Right lobe of liver (tissue), 6 donors: ENCODE measurements at regions not wholly inside any gene's neighbourhood (a gene's known extent, or its start where the extent isn't known, plus 50 kb on each side); places are given as distances from the start of the nearest gene placed in this dataset.
A peak's percentile ranks its signal among the peaks of the same experiment; 100 is the strongest.

Source experiments
- ATAC-seq, 4 donors: fragments of 200-7000 bp; cut with Tn5 transposase; one replicate each; pipeline ENCODE4 v1.9.1; 2020; ENCODE audit warnings: mild to moderate bottlenecking in 4 of 4, moderate library complexity in 4 of 4
- DNase-seq, 3 donors: peaks; one replicate each; pipeline ENCODE4 v3.0.0-alpha.2; 2020
- H3K27ac ChIP-seq, 3 donors: fragments of 200-600 bp; one replicate each; pipeline ENCODE4 v1.8.0; 2022
- H3K27me3 ChIP-seq, 2 donors: fragments of 200-600 bp; one replicate each; pipeline ENCODE4 v1.8.0; 2022
- H3K36me3 ChIP-seq, 4 donors: fragments of 200-600 bp; sonication (generic) in 1 of 4; one replicate each; pipeline versions ENCODE4 v1.5.1 to v1.8.0; 2017 to 2022; ENCODE audit warnings: control low read depth in 1 of 4
- H3K4me1 ChIP-seq, 4 donors: fragments of 200-600 bp; sonication (generic) in 1 of 4; one replicate each; pipeline versions ENCODE4 v1.5.1 to v1.8.0; 2017 to 2022; ENCODE audit warnings: control low read depth in 1 of 4
- H3K4me3 ChIP-seq, 3 donors: fragments of 200-600 bp; one replicate each; pipeline ENCODE4 v1.8.0; 2022
- H3K9me3 ChIP-seq, 4 donors: fragments of 200-600 bp; sonication (generic) in 1 of 4; one replicate each; pipeline versions ENCODE4 v1.5.1 to v1.8.0; 2017 to 2022; ENCODE audit warnings: control low read depth in 1 of 4
- CTCF ChIP-seq, 4 donors: fragments of 200-600 bp in 3 of 4; fragments of 450-650 bp in 1 of 4; IDR thresholded peaks; one replicate each; pipeline versions ENCODE4 v1.5.1 to v1.8.0; 2016 to 2022; ENCODE audit warnings: antibody characterized with exemption in 4 of 4, mild to moderate bottlenecking in 2 of 4
- POLR2A ChIP-seq: fragments of 450-650 bp; IDR thresholded peaks from one replicate; pipeline ENCODE4 v1.6.1; 2017; ENCODE audit warnings: antibody characterized with exemption, mild to moderate bottlenecking
- WGBS: methylation state at CpG from one replicate; pipeline ENCODE4 v1.1.6; 2018; ENCODE audit warnings: low coverage, low lambda C conversion rate; ENCODE audit not compliant: insufficient coverage; ENCODE audit errors: missing lambda C conversion rate; 5-methylcytosine and 5-hydroxymethylcytosine counted together
- intact Hi-C, 2 donors: fragments of 100-400 bp; cut with DNase I; formaldehyde crosslinking; loops; one replicate each; pipeline versions ENCODE4 v1.11.2 to v1.14.1; 2022
- small RNA-seq, 2 experiments: library from RNA; depleted of rRNA; stranded (forward); fragments of <200 nt; gene quantifications; one replicate each; pipeline ENCODE3, GENCODE V24; 2016
- donor health status: DM: no; HTN: yes; CAD: no.
- donor health status: DM: no; HTN: no; CAD: no.
- donor health status: DM: no; HTN: no; CAD: no.
- donor health status: DM: no; HTN: yes; CAD: no.
- donor health status: DM: no; HTN: yes; CAD: no.

- DNase-seq (no peak), ATAC-seq (peak in 2 of 4 donors; percentile 50 to 54)
- Histone ChIP-seq H3K27ac (no peak overlapping the region), H3K36me3 (no peaks in the 10 kb centered on the region), H3K27me3 (no peaks in the 10 kb centered on the region), H3K9me3 (no peaks in the 10 kb centered on the region), H3K4me3 (no peak overlapping the region), H3K4me1 (no peaks in the 10 kb centered on the region)
- 63% methylated on average over 3 of the region's 3 CpGs for WGBS
- TF ChIP-seq CTCF (IDR thresholded peaks at IDR 0.05) = no peak
- no peak for TF ChIP-seq POLR2A
- intact Hi-C loops = no loop called here
These were observed 51.7 kb upstream of the TBX18 start for GRCh38 chr6:84815896-84816735.

Small RNA genes in the stretch of these regions (small RNA-seq; reads per million reads assigned to genes)
- 0 reads per million in 2 experiments for gene AL109941.1
